Osteoblast (primary cell): ENCODE measurements at regions not wholly inside any gene's neighbourhood (a gene's known extent, or its start where the extent isn't known, plus 50 kb on each side); places are given as distances from the start of the nearest gene placed in this dataset.

Experiments used
- DNase-seq: peaks from one replicate; pipeline ENCODE4 v3.0.0; 2011; ENCODE audit warnings: low spot score, mixed read lengths; ENCODE audit not compliant: insufficient read length; ENCODE audit errors: missing footprints
- H2AFZ ChIP-seq: 2 replicates; pipeline ENCODE4 v1.6.0; 2011; ENCODE audit warnings: mild to moderate bottlenecking, low read length
- H3K27ac ChIP-seq: 2 replicates; pipeline ENCODE4 v1.5.1; 2011; ENCODE audit warnings: mild to moderate bottlenecking, low read depth, low read length, moderate library complexity
- H3K27me3 ChIP-seq: 2 replicates; pipeline ENCODE4 v1.6.0; 2012; ENCODE audit warnings: mild to moderate bottlenecking, control low read depth, inconsistent platforms, low read length, moderate library complexity; ENCODE audit not compliant: insufficient read depth
- H3K36me3 ChIP-seq: 2 replicates; pipeline ENCODE4 v1.5.1; 2011; ENCODE audit warnings: mild to moderate bottlenecking, low read length, control low read depth, moderate library complexity; ENCODE audit not compliant: insufficient read depth
- H3K4me1 ChIP-seq: 2 replicates; pipeline ENCODE4 v1.5.1; 2011; ENCODE audit warnings: mild to moderate bottlenecking, low read length, control low read depth, moderate library complexity; ENCODE audit not compliant: insufficient read depth
- H3K4me2 ChIP-seq: 2 replicates; pipeline ENCODE4 v1.6.0; 2011; ENCODE audit warnings: mild to moderate bottlenecking, low read length; ENCODE audit not compliant: insufficient read depth
- H3K4me3 ChIP-seq: fragments of 200-600 bp; sonication (generic); 3 replicates; pipeline ENCODE4 v1.5.1; 2012; ENCODE audit warnings: mild to moderate bottlenecking, low read length, inconsistent platforms; ENCODE audit not compliant: insufficient read depth
- H3K79me2 ChIP-seq: 2 replicates; pipeline ENCODE4 v1.6.0; 2012; ENCODE audit warnings: mild to moderate bottlenecking, low read length, control low read depth, inconsistent platforms; ENCODE audit not compliant: insufficient read depth
- H3K9me3 ChIP-seq: 2 replicates; pipeline ENCODE4 v1.5.1; 2011; ENCODE audit warnings: low read depth, low read length, control low read depth
- H4K20me1 ChIP-seq: 2 replicates; pipeline ENCODE4 v1.6.0; 2012; ENCODE audit warnings: mild to moderate bottlenecking, low read length, control low read depth; ENCODE audit not compliant: insufficient read depth
- TF ChIP-seq, protein P1 (sequence below): IDR thresholded peaks from 2 replicates; pipeline ENCODE4 v1.5.1; 2011; ENCODE audit warnings: mild to moderate bottlenecking, low read depth, low read length, moderate library complexity; ENCODE audit errors: extremely low read depth

DNA sequence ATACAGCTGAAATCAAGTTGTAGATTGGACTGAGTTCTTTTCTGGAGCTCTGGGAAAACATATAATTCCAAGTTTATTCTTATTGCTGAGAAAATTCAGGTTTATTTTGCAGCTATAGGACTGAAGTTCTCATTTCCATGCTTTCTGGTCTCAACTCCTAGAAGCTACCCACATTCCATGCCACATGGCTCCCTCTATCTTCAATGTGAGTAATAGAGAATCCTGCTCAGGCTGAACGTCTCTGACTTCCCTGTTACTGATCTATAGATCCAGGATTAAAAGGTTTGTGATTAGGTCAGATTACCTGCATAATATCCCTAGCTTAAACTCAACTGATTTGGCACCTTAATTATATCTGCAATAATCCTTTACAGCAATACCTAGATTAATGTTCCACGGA lies 453.8 kb upstream of the MC4R start:
- Histone ChIP-seq H2AFZ (no peak overlapping the region), H3K4me1 (no peaks in the 10 kb centered on the region), H3K27ac (no peak overlapping the region), H3K36me3 (no peaks in the 10 kb centered on the region), H3K4me2 (no peak overlapping the region), H4K20me1 (no peaks in the 10 kb centered on the region), H3K27me3 (no peaks in the 10 kb centered on the region), H3K79me2 (no peaks in the 10 kb centered on the region), H3K9me3 (no peaks in the 10 kb centered on the region), H3K4me3 (no peak overlapping the region)
- TF ChIP-seq, protein P1, sequence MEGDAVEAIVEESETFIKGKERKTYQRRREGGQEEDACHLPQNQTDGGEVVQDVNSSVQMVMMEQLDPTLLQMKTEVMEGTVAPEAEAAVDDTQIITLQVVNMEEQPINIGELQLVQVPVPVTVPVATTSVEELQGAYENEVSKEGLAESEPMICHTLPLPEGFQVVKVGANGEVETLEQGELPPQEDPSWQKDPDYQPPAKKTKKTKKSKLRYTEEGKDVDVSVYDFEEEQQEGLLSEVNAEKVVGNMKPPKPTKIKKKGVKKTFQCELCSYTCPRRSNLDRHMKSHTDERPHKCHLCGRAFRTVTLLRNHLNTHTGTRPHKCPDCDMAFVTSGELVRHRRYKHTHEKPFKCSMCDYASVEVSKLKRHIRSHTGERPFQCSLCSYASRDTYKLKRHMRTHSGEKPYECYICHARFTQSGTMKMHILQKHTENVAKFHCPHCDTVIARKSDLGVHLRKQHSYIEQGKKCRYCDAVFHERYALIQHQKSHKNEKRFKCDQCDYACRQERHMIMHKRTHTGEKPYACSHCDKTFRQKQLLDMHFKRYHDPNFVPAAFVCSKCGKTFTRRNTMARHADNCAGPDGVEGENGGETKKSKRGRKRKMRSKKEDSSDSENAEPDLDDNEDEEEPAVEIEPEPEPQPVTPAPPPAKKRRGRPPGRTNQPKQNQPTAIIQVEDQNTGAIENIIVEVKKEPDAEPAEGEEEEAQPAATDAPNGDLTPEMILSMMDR = no peak
- no peak for DNase-seq

DNA sequence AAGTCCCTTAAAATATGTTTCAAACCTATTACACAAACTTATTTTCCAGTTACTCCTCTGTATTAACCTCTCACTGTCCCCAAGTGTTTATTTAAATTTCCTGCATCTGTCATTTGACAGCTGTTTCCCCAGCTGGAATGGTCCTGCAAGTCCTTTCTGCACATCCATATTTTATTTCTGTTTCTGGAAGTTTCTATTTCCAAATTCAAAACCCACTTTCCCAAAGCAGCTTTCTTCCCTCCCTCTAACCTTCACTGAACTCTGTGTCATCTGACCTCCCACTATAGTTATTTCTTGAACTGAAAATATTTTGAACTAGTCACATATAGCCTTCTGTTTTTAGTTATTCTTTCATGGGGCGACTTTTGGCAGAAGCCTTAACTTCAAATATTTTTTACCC lies 459.4 kb upstream of the MC4R start:
- H4K20me1 ChIP-seq = no peaks in the 10 kb centered on the region
- H3K27me3 ChIP-seq = no peaks in the 10 kb centered on the region
- no peaks in the 10 kb centered on the region for H3K36me3 ChIP-seq
- H3K9me3 ChIP-seq = no peaks in the 10 kb centered on the region
- no peaks in the 10 kb centered on the region for H3K79me2 ChIP-seq
- no peak overlapping the region for H3K4me2 ChIP-seq
- no peak overlapping the region for H3K27ac ChIP-seq
- TF ChIP-seq, protein P1 = no peak
- no peak for DNase-seq
- no peaks in the 10 kb centered on the region for H3K4me1 ChIP-seq
- no peak overlapping the region for H2AFZ ChIP-seq
- no peak overlapping the region for H3K4me3 ChIP-seq

DNA sequence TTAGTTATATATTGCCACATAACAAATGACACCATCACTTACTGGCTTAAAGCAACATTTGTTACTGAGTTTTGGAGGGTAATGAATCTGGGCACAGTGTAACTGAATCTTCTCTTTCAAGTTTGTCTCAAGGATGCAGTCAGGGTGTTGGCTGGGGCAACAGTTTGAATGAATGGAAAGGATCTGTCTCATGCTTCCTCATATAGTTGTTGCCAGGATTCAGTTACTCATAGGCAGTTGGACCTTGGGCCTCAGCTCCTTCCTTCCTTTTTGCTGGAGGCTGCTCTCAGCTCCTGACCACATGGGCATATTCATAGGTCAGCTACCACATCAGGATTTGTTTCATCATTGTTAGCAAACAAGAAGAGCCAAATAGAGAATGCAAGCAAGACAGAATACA lies 466.1 kb upstream of the MC4R start:
- Histone ChIP-seq H3K4me2 (no peak overlapping the region), H3K4me3 (no peak overlapping the region), H3K27ac (no peak overlapping the region), H3K27me3 (no peaks in the 10 kb centered on the region), H3K36me3 (no peaks in the 10 kb centered on the region), H3K9me3 (no peaks in the 10 kb centered on the region), H3K79me2 (no peaks in the 10 kb centered on the region), H4K20me1 (no peaks in the 10 kb centered on the region), H2AFZ (no peak overlapping the region), H3K4me1 (no peaks in the 10 kb centered on the region)
- no peak for DNase-seq
- TF ChIP-seq, protein P1 = no peak

DNA sequence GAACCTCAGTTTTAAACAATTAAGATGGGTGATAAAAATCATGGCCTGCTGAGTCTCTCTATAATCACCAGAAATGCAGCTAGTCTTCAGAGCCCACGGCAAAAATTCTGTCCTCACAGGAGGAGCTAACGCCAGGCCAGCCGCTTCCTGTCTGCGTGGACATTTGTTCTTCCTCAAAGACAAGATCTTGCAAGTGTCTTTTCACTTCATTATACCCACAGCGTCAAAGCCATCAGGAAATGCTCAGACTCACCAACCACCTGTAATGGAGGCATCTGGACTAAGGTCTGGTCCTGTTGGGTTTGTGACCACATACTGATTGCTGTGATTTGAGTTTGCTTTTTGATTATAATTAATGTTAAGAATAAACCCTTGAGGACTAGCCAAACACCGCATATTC lies 473.8 kb upstream of the MC4R start:
- DNase-seq = no peak
- no peak overlapping the region for H3K4me2 ChIP-seq
- no peaks in the 10 kb centered on the region for H3K9me3 ChIP-seq
- no peak overlapping the region for H2AFZ ChIP-seq
- H4K20me1 ChIP-seq = no peaks in the 10 kb centered on the region
- H3K4me3 ChIP-seq = no peak overlapping the region
- H3K4me1 ChIP-seq = no peaks in the 10 kb centered on the region
- TF ChIP-seq, protein P1 = no peak
- no peaks in the 10 kb centered on the region for H3K27me3 ChIP-seq
- H3K36me3 ChIP-seq = no peaks in the 10 kb centered on the region
- H3K79me2 ChIP-seq = no peaks in the 10 kb centered on the region
- H3K27ac ChIP-seq = no peak overlapping the region
